Neural cell (in vitro differentiated cells): ENCODE measurements at regions not wholly inside any gene's neighbourhood (a gene's known extent, or its start where the extent isn't known, plus 50 kb on each side); places are given as distances from the start of the nearest gene placed in this dataset.

ENCODE experiments used
- MXI1 ChIP-seq: fragments of 450-650 bp; conservative IDR thresholded peaks from 2 replicates; pipeline ENCODE4 v1.6.1; 2014; ENCODE audit warnings: antibody characterized with exemption, mild to moderate bottlenecking; ENCODE audit not compliant: poor library complexity, severe bottlenecking
- TF ChIP-seq, protein P1 (sequence below): fragments of 450-650 bp; IDR thresholded peaks from 2 replicates; pipeline ENCODE4 v1.5.1; 2014; ENCODE audit warnings: antibody characterized with exemption, mild to moderate bottlenecking, moderate library complexity; ENCODE audit not compliant: poor library complexity, severe bottlenecking
- TF ChIP-seq, protein P2 (sequence below): IDR thresholded peaks from 2 replicates; pipeline ENCODE4 v1.6.1; 2012; ENCODE audit warnings: borderline replicate concordance

GRCh38 chr20:39904476-39905112 lies 784.4 kb downstream of the MAFB start:
- TF ChIP-seq, protein P1, sequence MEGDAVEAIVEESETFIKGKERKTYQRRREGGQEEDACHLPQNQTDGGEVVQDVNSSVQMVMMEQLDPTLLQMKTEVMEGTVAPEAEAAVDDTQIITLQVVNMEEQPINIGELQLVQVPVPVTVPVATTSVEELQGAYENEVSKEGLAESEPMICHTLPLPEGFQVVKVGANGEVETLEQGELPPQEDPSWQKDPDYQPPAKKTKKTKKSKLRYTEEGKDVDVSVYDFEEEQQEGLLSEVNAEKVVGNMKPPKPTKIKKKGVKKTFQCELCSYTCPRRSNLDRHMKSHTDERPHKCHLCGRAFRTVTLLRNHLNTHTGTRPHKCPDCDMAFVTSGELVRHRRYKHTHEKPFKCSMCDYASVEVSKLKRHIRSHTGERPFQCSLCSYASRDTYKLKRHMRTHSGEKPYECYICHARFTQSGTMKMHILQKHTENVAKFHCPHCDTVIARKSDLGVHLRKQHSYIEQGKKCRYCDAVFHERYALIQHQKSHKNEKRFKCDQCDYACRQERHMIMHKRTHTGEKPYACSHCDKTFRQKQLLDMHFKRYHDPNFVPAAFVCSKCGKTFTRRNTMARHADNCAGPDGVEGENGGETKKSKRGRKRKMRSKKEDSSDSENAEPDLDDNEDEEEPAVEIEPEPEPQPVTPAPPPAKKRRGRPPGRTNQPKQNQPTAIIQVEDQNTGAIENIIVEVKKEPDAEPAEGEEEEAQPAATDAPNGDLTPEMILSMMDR = no peak
- TF ChIP-seq, protein P2, sequence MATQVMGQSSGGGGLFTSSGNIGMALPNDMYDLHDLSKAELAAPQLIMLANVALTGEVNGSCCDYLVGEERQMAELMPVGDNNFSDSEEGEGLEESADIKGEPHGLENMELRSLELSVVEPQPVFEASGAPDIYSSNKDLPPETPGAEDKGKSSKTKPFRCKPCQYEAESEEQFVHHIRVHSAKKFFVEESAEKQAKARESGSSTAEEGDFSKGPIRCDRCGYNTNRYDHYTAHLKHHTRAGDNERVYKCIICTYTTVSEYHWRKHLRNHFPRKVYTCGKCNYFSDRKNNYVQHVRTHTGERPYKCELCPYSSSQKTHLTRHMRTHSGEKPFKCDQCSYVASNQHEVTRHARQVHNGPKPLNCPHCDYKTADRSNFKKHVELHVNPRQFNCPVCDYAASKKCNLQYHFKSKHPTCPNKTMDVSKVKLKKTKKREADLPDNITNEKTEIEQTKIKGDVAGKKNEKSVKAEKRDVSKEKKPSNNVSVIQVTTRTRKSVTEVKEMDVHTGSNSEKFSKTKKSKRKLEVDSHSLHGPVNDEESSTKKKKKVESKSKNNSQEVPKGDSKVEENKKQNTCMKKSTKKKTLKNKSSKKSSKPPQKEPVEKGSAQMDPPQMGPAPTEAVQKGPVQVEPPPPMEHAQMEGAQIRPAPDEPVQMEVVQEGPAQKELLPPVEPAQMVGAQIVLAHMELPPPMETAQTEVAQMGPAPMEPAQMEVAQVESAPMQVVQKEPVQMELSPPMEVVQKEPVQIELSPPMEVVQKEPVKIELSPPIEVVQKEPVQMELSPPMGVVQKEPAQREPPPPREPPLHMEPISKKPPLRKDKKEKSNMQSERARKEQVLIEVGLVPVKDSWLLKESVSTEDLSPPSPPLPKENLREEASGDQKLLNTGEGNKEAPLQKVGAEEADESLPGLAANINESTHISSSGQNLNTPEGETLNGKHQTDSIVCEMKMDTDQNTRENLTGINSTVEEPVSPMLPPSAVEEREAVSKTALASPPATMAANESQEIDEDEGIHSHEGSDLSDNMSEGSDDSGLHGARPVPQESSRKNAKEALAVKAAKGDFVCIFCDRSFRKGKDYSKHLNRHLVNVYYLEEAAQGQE = no peak
- TF ChIP-seq MXI1 = no peak
